GM21423 (cell line): ENCODE measurements at regions not wholly inside any gene's neighbourhood (a gene's known extent, or its start where the extent isn't known, plus 50 kb on each side); places are given as distances from the start of the nearest gene placed in this dataset.
"Not testable (repeated sequence)": the region's sequence is repeated elsewhere in the genome, so short reads cannot be mapped to it uniquely, and the experiment has no call there.

Source experiments
- ATAC-seq: cut with Tn5 transposase; IDR thresholded peaks from one replicate; pipeline ENCODE4 v1.9.1; 2021; ENCODE audit warnings: mild to moderate bottlenecking, moderate library complexity; ENCODE audit not compliant: unreplicated experiment

- ATAC-seq = no peak
Observed at GRCh38 chr3:168802766-168803165, 707.0 kb upstream of the GOLIM4 start.

DNA sequence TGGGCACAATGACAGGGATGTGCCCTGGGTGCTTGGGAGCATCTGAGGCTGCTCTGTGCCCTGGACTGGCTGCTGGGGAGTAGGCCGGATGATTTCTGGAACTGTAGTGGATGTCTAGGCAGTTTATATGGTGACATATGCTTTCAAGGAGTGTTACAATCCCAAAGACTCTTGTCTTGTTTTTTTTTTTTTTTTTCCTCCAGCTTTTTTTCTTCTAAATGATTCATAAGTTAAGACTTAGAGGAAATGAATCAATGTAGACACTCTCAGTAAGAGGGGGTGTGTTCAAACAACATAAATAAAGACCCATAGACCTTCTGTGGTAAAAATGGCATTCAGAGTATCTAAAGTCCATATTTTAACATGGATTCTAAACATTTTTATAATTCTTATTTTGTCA lies 706.1 kb upstream of the GOLIM4 start:
- no peak for ATAC-seq

GRCh38 chr3:168796339-168796738 lies 700.6 kb upstream of the GOLIM4 start:
- ATAC-seq = no peak

DNA sequence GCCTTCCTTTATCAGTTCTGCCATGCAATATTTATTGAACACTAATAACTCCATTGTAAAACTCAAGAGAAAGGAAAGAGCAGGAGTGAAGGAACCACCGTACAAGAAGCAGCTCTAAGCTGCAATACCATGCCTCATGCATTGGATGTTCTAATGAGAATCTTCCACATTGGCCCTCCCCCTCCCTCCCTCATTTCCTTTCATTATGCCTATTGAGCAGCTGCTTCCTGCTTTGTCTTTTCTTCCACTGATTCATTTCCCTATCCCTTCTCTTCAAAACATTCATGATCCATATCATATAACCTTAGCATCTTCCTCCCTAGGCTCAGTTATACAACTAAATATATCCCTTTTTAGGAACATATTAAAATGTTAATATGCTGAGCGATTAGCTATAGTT lies 698.7 kb upstream of the GOLIM4 start:
- no peak for ATAC-seq

- no peak for ATAC-seq
Observed at GRCh38 chr3:168782193-168782592, 686.5 kb upstream of the GOLIM4 start.

DNA sequence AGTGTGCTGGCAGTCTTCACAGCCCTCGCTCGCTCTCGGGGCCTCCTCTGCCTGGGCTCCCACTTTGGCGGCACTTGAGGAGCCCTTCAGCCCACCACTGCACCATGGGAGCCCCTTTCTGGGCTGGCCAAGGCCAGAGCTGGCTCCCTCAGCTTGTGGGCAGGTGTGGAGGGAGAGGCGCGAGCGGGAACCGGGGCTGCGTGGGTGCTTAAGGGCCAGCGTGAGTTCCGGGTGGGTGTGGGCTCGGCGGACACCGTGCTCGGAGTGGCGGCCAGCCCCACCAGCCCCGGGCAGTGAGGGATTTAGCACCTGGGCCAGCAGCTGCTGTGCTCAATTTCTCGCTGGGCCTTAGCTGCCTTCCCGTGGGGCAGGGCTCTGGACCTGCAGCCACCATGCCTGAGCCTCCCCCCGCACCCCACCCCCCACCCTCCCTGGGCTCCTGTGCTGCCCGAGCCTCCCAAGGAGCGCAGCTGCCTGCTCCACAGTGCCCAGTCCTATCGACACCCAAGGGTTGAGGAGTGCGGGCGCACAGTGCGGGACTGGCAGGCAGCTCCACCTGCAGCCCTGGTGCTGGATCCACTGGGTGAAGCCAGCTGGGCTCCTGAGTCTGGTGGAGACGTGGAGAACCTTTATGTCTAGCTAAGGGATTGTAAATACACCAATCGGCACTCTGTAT lies 684.4 kb upstream of the GOLIM4 start:
- not testable (repeated sequence) for ATAC-seq

DNA sequence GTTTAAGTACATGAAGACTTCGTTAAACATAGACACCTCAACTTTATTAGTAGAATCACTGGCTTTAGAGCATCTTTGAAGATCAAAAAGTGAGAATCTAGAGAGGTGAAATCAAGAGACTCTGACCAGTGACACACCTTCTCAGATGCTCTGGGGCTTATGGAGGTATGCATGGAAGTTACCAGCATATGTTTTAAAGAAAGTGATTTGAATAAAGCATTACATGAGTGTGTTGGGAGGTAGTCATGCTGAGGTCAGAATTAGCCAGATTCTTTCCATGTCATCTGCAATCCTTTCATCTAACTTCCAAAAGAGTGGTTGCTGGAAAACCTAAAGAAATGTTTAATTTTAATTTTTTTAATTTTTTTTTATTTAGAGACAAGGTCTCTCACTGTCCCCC lies 658.0 kb upstream of the GOLIM4 start:
- ATAC-seq = no peak

DNA sequence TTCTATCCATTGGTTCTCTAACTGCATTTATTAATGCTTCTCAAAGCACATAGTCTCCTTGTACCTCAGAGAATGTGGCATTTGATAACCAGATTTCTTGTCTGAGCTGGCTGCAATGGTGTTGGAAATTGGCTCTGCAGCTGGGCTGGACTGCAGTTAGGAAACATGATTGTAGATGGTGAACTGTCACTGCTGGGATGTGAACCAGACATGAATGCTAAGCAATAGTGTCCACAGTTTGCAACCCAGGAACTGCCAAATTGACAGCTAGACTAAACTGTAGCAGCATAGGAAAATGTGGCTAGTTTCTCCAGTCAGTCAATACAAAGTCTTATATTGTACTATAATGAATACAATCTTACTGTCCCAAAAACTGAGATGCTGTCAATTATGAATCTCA lies 656.6 kb upstream of the GOLIM4 start:
- no peak for ATAC-seq

DNA sequence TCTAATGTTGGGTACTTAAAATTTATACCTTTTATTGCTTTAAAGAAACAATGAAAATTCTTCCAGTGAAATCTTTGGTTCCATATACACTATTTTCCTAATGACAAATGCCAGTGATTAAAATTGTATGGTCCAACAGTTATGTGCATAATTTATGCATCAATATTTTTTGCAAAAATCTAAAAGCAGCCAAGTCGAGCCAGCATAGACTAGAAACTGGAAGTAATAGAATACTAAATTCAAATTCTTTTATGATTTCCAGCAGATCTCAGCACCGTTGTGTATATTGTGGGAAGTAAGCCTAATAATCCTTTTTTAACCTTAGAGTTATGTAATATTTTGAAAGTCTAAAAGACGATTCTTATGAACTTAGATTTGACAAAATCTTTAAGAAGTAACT lies 652.0 kb upstream of the GOLIM4 start:
- ATAC-seq = no peak

DNA sequence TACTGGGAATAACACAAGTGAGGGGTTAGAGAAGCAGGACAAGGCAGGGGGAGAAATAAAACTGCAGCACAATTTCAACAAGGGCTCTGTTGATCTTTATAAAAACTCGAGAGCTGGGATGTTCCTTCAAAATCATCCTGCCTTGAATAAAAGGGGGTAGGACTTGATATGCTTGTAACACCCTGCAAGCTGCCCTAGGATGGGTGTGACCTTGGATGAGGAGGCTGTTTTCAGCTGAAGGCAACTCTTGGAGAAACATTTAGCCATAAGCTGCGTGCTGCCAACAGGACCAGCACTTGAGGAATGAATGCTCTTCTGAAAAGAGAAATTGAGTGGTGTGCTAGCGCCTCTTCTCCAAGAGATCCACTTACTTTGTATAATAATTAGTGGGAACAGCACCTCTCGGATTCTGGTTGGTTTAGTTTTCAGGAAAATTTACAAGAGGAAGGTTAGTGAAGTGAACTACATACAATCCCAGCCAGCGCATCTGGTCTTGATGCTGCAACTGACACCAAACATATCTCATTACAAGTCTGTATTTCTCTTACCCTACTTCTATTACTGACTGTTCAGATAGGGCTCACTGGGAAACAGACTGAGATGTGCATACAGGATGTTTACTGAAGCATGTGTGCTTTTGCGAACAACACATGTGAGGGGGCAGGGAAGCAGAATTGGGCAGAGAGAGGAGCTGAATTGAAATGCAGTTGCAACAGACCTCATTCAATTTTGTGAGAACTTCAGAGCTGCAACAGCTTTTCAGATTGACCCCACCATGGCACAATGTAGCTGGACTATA lies 643.0 kb upstream of the GOLIM4 start:
- ATAC-seq = no peak

- no peak for ATAC-seq
Observed at GRCh38 chr3:168736202-168736601, 640.5 kb upstream of the GOLIM4 start.

DNA sequence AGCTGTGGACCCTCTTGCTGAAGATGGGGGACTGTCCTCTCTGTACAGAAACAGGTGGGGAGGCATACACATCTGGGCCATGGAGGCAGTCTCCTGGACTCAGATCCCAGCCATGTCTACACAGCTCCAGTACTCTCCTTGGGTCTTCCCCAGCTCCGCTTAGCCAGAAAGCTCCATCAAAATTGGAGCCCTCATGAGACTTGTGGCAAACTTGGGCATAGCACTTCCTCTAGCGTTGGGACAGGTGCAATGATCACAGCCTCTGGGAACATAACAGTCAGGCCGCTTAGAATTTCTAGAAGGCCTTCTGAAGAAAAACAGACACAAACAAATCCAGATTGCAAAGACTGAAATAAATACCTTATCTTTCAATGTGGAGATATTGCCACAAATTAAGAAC lies 634.3 kb upstream of the GOLIM4 start:
- ATAC-seq = no peak

- no peak for ATAC-seq
Observed at GRCh38 chr3:168722091-168722490, 626.4 kb upstream of the GOLIM4 start.

- peak; percentile 99 for ATAC-seq
Observed at GRCh38 chr3:168714609-168715240, 619.0 kb upstream of the GOLIM4 start.

DNA sequence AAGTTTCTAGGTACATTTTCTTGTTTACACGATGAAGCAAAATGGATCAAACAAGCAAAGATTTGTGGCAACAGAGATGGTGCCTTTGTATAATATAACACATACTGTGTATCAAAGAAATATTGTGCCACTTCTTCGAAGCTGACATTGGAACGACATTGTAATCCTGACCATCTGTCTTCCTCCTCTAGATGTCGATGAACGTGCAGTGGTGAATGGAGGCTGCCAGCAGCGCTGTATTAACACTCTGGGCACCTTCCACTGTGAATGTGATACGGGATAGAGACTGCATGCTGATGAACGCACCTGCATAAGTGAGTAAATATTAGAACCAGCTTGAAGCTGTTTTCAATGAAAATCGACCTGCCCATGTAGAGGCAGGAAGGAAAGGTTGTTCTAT lies 613.3 kb upstream of the GOLIM4 start:
- ATAC-seq = no peak

DNA sequence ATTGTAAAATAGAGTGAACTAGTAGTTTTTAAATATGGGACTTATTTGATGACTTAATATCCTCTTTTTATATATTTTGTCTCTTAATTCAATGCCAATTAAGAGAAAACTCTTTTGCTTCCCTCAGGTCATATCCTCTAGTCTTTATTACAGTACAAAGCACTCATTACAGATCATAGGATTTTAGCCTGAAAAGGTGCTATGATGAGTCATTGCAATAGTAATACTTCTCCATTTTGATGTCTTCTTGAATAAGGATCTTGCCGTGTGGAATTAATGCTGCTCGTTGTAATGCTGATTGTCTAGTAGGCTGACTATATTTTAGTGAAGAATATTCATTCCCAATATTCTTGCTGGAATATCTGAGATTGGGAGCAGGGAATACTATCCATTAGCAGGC lies 612.2 kb upstream of the GOLIM4 start:
- peak; percentile 68 for ATAC-seq

DNA sequence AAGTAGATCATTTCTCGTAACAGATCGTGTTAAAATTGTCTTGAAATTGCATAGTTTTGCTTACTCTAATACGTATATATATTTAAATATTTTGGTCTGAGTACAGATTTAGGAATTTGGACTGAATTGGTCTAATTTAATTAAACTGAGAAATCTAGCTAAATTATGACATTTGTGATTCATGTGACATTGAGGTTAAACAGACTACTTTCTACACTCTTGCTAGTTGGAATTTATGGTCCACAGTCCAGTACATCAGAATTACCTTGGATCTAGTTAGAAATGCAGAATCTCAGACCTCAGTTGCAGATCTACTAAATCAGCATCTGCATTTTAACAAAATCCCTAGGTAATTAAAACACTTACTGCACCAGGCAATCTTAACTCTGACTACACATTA lies 609.7 kb upstream of the GOLIM4 start:
- no peak for ATAC-seq

DNA sequence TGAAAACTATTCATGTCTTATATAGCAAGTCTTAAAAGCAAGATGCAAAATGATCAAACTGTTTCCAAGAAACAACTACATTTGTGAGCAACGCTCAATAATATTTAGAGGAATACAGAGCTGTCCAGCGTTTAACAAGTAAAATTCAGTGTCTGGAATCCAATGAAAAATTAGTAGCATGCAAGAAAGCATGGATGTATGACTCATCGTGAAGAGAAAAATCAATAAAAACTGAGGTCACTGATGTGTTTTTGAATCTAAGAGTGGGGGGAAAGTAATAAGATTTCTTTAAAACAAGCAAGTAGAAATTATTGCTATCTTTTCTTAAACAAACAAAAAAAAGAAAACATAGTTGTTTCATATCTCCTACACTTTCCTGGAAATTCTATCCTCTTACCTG lies 600.3 kb upstream of the GOLIM4 start:
- no peak for ATAC-seq

DNA sequence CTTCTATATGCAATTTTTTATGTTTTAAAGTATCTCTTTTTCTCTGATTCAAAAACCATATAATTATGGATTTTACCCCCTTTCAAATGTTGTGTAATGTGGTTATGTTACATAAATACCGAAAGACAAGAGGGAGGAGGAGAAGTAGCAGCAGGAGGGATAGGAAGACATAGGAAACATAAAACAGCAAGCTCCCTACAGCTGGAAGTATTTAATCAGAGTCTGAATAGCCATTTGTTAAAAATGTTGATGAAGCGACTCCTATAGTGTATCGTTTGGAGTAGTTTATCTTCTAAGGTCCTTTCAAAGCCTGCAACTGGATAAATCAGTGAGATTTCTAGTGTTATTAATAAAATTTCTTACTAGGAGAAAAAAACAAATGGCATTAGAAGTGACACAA lies 598.1 kb upstream of the GOLIM4 start:
- no peak for ATAC-seq

GRCh38 chr3:168688267-168688666 lies 592.5 kb upstream of the GOLIM4 start:
- ATAC-seq = no peak

DNA sequence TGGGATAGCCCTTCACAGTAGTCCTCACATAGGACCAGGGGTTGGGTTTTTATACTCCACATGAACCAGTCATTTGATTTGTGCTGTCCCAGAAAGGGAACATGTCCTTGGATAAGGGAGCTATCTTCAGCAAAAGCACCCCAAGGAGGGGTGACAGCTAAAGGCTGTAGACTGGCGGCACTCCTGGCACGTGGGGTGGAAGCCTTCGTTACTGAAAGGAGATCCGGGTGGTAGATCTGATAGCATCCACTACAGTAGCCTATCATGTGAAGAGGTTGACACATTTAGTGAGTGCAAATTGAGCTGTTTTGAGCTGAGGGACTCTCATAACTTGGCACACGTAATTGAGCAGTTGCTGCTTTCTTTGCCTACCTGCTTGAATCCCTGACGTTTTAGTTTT lies 588.8 kb upstream of the GOLIM4 start:
- ATAC-seq = no peak

DNA sequence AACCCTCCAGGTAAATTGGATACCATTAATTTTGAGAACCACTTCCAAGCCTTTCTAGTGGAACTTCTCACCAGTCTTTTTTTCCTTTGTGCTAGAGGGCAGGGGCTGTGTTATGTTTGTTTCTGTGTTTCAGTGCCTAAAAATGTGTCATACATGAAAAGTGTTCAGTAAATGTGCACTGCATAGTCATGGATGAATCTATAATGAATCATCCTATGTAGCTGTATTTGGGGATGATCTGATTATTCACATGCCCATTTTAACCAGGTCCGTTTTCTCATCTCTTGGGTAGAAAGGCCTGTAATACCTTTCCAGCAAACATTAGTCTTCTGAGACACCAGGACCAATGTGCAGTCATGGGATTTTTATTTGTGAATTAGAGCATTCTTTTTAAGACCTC lies 583.0 kb upstream of the GOLIM4 start:
- ATAC-seq = no peak
